Choroid plexus epithelial cell (primary cell): ENCODE measurements at regions not wholly inside any gene's neighbourhood (a gene's known extent, or its start where the extent isn't known, plus 50 kb on each side); places are given as distances from the start of the nearest gene placed in this dataset.

ENCODE experiments used
- DNase-seq: peaks from one replicate; pipeline ENCODE4 v3.0.0-alpha.2; 2010; ENCODE audit warnings: low read depth
- H3K4me3 ChIP-seq: 2 replicates; pipeline ENCODE4 v1.5.1; 2011; ENCODE audit warnings: low read depth, mild to moderate bottlenecking, control low read depth, low read length, moderate library complexity
- TF ChIP-seq, protein P1 (sequence below): conservative IDR thresholded peaks from 2 replicates; pipeline ENCODE4 v1.5.1; 2011; ENCODE audit warnings: low read depth, mild to moderate bottlenecking, control low read depth, inconsistent platforms, low read length, moderate library complexity

DNA sequence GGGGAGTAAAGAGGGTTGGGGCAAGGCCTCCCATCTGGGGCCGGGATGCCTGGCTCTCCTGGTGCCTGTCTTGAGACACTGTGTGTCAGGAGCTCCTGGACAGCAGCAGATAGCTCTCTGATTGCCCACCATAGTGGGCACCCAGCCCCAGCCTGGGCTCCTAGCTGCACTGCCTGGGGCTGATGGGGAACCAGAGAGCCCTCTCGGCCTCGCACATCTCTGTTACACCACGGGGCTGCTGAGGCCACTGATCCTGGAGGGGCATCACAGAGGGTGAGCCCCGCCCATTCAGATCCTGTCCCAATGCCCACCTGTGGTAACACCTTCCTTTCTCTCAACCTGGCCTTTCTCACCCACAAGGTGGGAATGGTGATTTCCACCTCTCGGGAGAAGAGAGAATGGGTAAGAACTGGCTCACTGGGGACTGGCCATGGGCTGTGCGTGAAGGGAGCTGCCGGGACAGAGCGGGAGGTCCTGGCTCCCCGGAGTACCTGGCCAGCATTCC, 135.9 kb downstream of the URI1 start:
- H3K4me3 ChIP-seq = no peak overlapping the region
- TF ChIP-seq, protein P1, sequence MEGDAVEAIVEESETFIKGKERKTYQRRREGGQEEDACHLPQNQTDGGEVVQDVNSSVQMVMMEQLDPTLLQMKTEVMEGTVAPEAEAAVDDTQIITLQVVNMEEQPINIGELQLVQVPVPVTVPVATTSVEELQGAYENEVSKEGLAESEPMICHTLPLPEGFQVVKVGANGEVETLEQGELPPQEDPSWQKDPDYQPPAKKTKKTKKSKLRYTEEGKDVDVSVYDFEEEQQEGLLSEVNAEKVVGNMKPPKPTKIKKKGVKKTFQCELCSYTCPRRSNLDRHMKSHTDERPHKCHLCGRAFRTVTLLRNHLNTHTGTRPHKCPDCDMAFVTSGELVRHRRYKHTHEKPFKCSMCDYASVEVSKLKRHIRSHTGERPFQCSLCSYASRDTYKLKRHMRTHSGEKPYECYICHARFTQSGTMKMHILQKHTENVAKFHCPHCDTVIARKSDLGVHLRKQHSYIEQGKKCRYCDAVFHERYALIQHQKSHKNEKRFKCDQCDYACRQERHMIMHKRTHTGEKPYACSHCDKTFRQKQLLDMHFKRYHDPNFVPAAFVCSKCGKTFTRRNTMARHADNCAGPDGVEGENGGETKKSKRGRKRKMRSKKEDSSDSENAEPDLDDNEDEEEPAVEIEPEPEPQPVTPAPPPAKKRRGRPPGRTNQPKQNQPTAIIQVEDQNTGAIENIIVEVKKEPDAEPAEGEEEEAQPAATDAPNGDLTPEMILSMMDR = no peak
- DNase-seq = no peak

DNA sequence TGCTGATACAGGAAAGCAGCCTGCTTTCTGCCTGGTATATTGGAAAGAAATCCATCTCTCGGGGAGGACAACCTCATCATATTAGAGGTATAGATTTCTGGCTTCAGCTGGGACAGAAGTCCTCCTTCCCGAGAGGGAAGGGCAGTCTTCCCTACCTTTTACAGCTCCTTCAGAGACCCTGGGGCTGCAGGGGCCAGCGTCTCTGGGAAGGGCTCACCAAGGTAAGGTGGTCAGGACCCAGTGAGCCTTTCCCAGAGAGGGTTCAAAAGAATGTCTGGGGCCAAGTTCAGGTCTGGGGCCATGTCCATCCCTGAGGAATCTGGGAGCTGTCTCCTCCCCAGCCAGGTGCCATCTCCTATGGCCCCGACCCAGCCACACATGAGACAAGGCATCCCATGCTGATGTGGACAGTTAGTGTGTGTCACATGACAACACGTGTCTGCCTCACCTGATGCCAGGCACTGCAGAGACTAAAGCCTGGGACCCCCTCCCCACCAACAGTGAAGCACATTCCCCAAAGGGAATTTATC, 136.4 kb downstream of the URI1 start:
- TF ChIP-seq, protein P1 = no peak
- no peak for DNase-seq
- no peak overlapping the region for H3K4me3 ChIP-seq

DNA sequence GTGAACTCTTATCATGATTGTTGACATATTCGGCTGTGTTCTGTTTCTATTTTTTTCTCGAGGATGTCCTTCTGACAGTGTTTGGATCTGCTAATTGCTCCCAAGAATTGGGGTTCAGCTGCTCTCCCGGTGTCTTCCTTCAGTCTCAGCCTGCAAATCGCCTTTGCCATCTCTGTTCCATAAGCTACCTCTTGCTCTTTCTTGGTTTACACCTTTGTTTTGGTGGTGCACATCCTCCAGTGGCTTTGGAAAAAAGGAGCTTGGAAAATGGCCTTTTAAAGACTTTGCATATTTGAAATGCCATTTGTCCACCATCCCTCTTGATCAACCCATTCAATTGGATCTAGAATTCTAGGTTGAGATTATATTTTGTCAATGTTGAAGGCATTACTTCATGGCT, 137.2 kb downstream of the URI1 start:
- TF ChIP-seq, protein P1 = no peak
- DNase-seq = no peak
- H3K4me3 ChIP-seq = no peak overlapping the region

DNA sequence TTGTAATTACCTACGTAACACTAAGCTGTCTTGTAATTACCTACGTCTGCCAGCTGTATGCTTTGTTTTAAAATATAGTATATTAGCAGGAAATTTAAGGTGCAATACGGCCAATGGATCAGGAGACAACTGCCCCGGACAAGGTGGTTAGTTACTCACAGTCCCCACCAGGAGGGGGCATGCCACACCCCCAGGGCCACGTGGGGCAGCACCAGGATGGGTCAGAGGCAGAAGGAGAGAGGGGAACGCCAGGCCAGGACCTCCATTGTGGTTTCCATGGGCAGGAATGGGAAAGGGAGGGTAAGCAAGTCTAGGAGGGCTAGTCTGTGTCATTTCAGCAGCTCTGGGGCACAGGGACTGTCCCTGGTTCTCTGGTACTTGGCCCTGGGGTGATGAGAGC, 140.1 kb downstream of the URI1 start:
- DNase-seq = no peak
- TF ChIP-seq, protein P1 = no peak
- H3K4me3 ChIP-seq = no peak overlapping the region

DNA sequence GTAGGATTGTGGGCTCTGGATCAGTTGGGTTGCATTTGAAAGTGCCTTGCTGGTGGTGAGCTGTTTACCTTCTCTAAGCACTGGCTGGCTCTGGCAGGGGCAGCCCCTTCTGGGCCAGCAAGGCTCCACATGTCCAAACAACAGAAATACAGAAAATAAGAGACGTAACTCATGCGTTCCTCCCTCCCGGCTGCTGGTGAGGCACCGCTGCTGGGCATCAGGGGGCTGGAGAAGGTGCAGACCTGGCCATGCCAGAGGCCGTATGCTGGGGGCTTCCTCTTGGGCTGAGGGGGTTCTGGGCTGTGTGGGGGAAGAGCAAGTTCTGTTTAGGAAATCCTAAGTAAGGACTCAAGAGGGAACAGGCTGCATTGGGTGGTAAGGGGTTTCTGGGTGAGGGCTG, 140.6 kb downstream of the URI1 start:
- no peak for DNase-seq
- TF ChIP-seq, protein P1 = no peak
- H3K4me3 ChIP-seq = no peak overlapping the region

DNA sequence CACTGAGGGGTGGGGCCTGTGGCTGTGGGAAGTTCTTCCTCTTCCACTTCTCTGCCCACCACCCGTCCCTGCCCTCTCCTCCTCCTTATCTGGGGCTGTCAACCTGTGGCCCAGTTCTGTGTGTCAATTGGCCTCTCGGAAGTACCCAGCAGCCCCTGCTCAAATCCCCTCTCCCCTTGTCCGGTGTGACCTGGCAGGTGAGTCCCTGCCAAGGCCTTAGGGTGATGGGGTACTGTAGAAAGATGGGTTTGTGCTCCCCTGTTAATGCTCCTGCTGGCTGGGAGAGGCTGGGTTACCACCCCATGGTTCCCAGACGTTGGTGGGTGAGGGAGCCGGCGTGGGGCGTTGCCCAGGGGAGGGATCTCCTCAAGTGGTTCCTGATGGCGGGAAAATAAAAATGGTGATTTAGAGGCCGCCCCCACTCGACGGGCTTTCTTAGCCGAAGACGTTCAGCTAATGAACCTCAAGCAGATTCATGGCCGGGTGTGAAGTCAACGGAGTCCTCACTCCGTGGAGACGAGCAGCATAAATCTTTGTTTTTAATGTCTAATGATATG, 141.2 kb downstream of the URI1 start:
- no peak for DNase-seq
- TF ChIP-seq, protein P1 = no peak

DNA sequence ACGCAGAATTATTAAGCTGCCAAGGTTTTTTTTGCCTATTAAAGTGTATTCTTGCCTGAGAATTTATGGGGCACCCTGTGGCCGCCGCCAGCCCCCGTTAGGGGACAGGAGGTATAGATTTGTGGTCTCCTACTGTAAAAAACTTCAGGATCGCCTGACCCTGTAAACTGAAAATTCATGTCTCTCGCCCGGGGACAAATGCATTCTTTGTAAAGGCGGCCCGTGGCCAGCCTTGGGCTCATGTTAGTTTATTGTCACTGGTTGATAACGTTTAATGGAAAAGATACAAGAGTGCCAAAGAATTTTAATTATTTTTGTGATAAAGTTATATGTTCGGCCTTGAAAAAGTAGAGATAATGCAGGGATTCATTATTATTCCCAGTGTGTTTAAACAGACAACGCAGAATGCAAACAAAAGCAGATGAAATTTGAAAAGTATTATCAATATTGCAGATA, 141.7 kb downstream of the URI1 start:
- DNase-seq = no peak
- H3K4me3 ChIP-seq = no peak overlapping the region
- TF ChIP-seq, protein P1 = no peak

More for the DNA sequence above, 141.2 kb downstream of the URI1 start:
- no peak overlapping the region for H3K4me3 ChIP-seq
